Panc1 (cell line): ENCODE measurements at regions not wholly inside any gene's neighbourhood (a gene's known extent, or its start where the extent isn't known, plus 50 kb on each side); places are given as distances from the start of the nearest gene placed in this dataset.

Experiments
- ATAC-seq: fragments of 200-7000 bp; cut with Tn5 transposase; 2 replicates; pipeline ENCODE4 v1.9.1; 2020; ENCODE audit warnings: mild to moderate bottlenecking, moderate library complexity
- BruUV-seq: library from RNA; stranded (reverse); fragments of 400-500 nt; replicated peaks from 2 replicates; lab custom pipeline; 2021; lab: Mats Ljungman, UMichigan
- CTCF ChIA-PET: fragments of 300-600 bp; sonication (Branson Sonifier 250); formaldehyde crosslinking; loops from one replicate; lab custom pipeline; 2022; ENCODE audit warnings: antibody characterized with exemption; lab: Charles Lee
- POLR2A ChIA-PET: fragments of 300-600 bp; sonication (Branson Sonifier 250); formaldehyde crosslinking; loops from one replicate; lab custom pipeline; 2022; ENCODE audit warnings: antibody characterized with exemption; lab: Charles Lee
- DNase-seq: peaks from one replicate; pipeline ENCODE4 v3.0.0-alpha.2; 2010; ENCODE audit warnings: low read depth, low spot score
- H3K27ac ChIP-seq: 2 replicates; pipeline ENCODE4 v1.5.1; 2011; ENCODE audit warnings: mild to moderate bottlenecking, low read length, inconsistent platforms
- H3K27me3 ChIP-seq: fragments of 200-500 bp; sonication (Bioruptor generic); 2 replicates; pipeline ENCODE4 v1.6.0; 2014; ENCODE audit warnings: low read length, inconsistent platforms; ENCODE audit not compliant: control insufficient read depth, insufficient read depth
- H3K36me3 ChIP-seq: fragments of 200-500 bp; sonication (Bioruptor generic); 2 replicates; pipeline ENCODE4 v1.5.1; 2014; ENCODE audit warnings: inconsistent platforms, mild to moderate bottlenecking, low read length, moderate library complexity; ENCODE audit not compliant: control insufficient read depth, insufficient read depth
- H3K4me1 ChIP-seq: 2 replicates; pipeline ENCODE4 v1.5.1; 2011; ENCODE audit warnings: inconsistent platforms, mild to moderate bottlenecking, low read length, moderate library complexity; ENCODE audit not compliant: control insufficient read depth, insufficient read depth
- H3K4me3 ChIP-seq, 2 experiments: 2 replicates each; pipeline ENCODE4 v1.5.1; 2011 to 2012; ENCODE audit warnings: low read depth in 2 of 2, low read length in 2 of 2, mild to moderate bottlenecking in 2 of 2, inconsistent platforms in 1 of 2, moderate library complexity in 1 of 2
- H3K9me3 ChIP-seq: fragments of 200-500 bp; sonication (Bioruptor generic); 2 replicates; pipeline ENCODE4 v1.5.1; 2014; ENCODE audit warnings: low read depth, mild to moderate bottlenecking, inconsistent platforms, low read length, moderate library complexity; ENCODE audit not compliant: control insufficient read depth, insufficient read depth
- CTCF ChIP-seq: fragments of 450-650 bp; IDR thresholded peaks from 2 replicates; pipeline ENCODE4 v1.5.1; 2017; ENCODE audit warnings: mild to moderate bottlenecking
- POLR2AphosphoS5 ChIP-seq: IDR thresholded peaks from 2 replicates; pipeline ENCODE4 v1.6.1; 2012; ENCODE audit warnings: mild to moderate bottlenecking, low read depth, low read length, moderate library complexity
- REST ChIP-seq, 2 experiments: IDR thresholded peaks; 2 replicates each; pipeline ENCODE4 v1.6.1; 2011 to 2012; ENCODE audit warnings: low read depth in 2 of 2, control low read depth in 1 of 2, low read length in 1 of 2, mild to moderate bottlenecking in 1 of 2, moderate library complexity in 1 of 2; ENCODE audit not compliant: insufficient read depth in 1 of 2
- SIN3A ChIP-seq: IDR thresholded peaks from 2 replicates; pipeline ENCODE4 v1.6.1; 2012; ENCODE audit warnings: low read depth, mild to moderate bottlenecking, low read length, moderate library complexity, borderline replicate concordance; ENCODE audit not compliant: insufficient read depth
- TCF7L2 ChIP-seq: IDR thresholded peaks from 2 replicates; pipeline ENCODE4 v1.6.1; 2011; ENCODE audit warnings: mild to moderate bottlenecking, low read depth, low read length, inconsistent platforms
- in situ Hi-C: cut with HindIII; loops from 2 replicates; pipeline ENCODE4 v1.10.0; 2016; ENCODE audit warnings: low sequenced_read_pairs, low pct_unique_long_range_greater_than_20kb
- intact Hi-C: fragments of 100-400 bp; cut with micrococcal nuclease; formaldehyde crosslinking; loops from one replicate; pipeline ENCODE4 v1.10.0; 2022; ENCODE audit not compliant: unreplicated experiment

GRCh38 chr10:58888957-58889356, 287.5 kb upstream of the PHYHIPL start:
- DNase-seq (no peak), ATAC-seq (no peak)
- in situ Hi-C loops (no loop called here), intact Hi-C loops (no loop called here)
- Histone ChIP-seq H3K4me3 (no peak overlapping the region), H3K9me3 (no peaks in the 10 kb centered on the region), H3K27ac (no peak overlapping the region), H3K4me1 (no peaks in the 10 kb centered on the region), H3K36me3 (no peaks in the 10 kb centered on the region), H3K27me3 (no peaks in the 10 kb centered on the region)
- ChIA-PET POLR2A (no interaction called here), CTCF (no interaction called here)
- no TSS peak for BruUV-seq
- TF ChIP-seq TCF7L2: no peak
- TF ChIP-seq CTCF: no peak
- TF ChIP-seq SIN3A: no peak
- TF ChIP-seq POLR2AphosphoS5: no peak
- TF ChIP-seq REST (IDR thresholded peaks at IDR 0.05; ENCODE audit: insufficient read depth in 1 of 2, low read depth in 2 of 2, low read length in 1 of 2): no peak

GRCh38 chr10:58892031-58892531, 284.4 kb upstream of the PHYHIPL start:
- H3K36me3 ChIP-seq: no peaks in the 10 kb centered on the region
- H3K4me3 ChIP-seq: no peak overlapping the region
- no peak for DNase-seq
- ChIA-PET CTCF (no interaction called here), POLR2A (no interaction called here)
- no TSS peak for BruUV-seq
- H3K27ac ChIP-seq: no peak overlapping the region
- no peaks in the 10 kb centered on the region for H3K9me3 ChIP-seq
- H3K4me1 ChIP-seq: no peaks in the 10 kb centered on the region
- in situ Hi-C loops: no loop called here
- ATAC-seq: no peak
- intact Hi-C loops: no loop called here
- no peak for TF ChIP-seq TCF7L2
- no peak for TF ChIP-seq REST (IDR thresholded peaks at IDR 0.05; ENCODE audit: insufficient read depth in 1 of 2, low read depth in 2 of 2, low read length in 1 of 2)
- TF ChIP-seq SIN3A: no peak
- no peak for TF ChIP-seq POLR2AphosphoS5
- no peak for TF ChIP-seq CTCF
- H3K27me3 ChIP-seq: no peaks in the 10 kb centered on the region
